Lung (tissue), 11 donors: ENCODE measurements at regions not wholly inside any gene's neighbourhood (a gene's known extent, or its start where the extent isn't known, plus 50 kb on each side); places are given as distances from the start of the nearest gene placed in this dataset.

Experiments
- ATAC-seq: fragments of 200-7000 bp; cut with Tn5 transposase; one replicate; pipeline ENCODE4 v1.9.1; 2020; ENCODE audit warnings: moderate number of reproducible peaks; ENCODE audit not compliant: insufficient read depth, low FRiP score
- DNase-seq, 3 donors: peaks; one replicate each; pipeline ENCODE4 v3.0.0-alpha.2; 2013 to 2017
- H3K27ac ChIP-seq, 2 donors: one replicate each; pipeline ENCODE4 v1.5.1; 2013; ENCODE audit warnings: mild to moderate bottlenecking in 2 of 2, moderate library complexity in 2 of 2, control low read depth in 1 of 2, inconsistent platforms in 1 of 2, low read depth in 1 of 2, low read length in 1 of 2
- H3K27me3 ChIP-seq, 3 donors: one replicate each; pipeline ENCODE4 v1.5.1; 2013; ENCODE audit warnings: low read length in 2 of 3; ENCODE audit not compliant: control insufficient read depth in 3 of 3, insufficient read depth in 3 of 3
- H3K36me3 ChIP-seq, 4 donors: one replicate each; pipeline ENCODE4 v1.5.1; 2013; ENCODE audit warnings: low read length in 4 of 4, mild to moderate bottlenecking in 1 of 4, moderate library complexity in 1 of 4; ENCODE audit not compliant: control insufficient read depth in 4 of 4, insufficient read depth in 4 of 4
- H3K4me1 ChIP-seq, 5 donors: one replicate each; pipeline ENCODE4 v1.5.1; 2013; ENCODE audit warnings: low read length in 5 of 5, mild to moderate bottlenecking in 2 of 5, moderate library complexity in 1 of 5; ENCODE audit not compliant: control insufficient read depth in 5 of 5, insufficient read depth in 5 of 5
- H3K4me3 ChIP-seq: one replicate; pipeline ENCODE4 v1.5.1; 2013; ENCODE audit warnings: mild to moderate bottlenecking, control low read depth, moderate library complexity
- H3K9ac ChIP-seq, 2 donors: one replicate each; pipeline ENCODE4 v1.5.1; 2013; ENCODE audit warnings: low read length in 2 of 2, control low read depth in 1 of 2; ENCODE audit not compliant: insufficient read depth in 1 of 2
- H3K9me3 ChIP-seq, 4 donors: one replicate each; pipeline ENCODE4 v1.5.1; 2013; ENCODE audit warnings: low read length in 3 of 4, mild to moderate bottlenecking in 1 of 4, moderate library complexity in 1 of 4; ENCODE audit not compliant: control insufficient read depth in 4 of 4, insufficient read depth in 3 of 4
- WGBS, 2 donors: extraction: QIAGEN DNeasy Blood & Tissue Kit; methylation state at CpG; one replicate each; pipeline ENCODE4 v1.1.7; 2013; 5-methylcytosine and 5-hydroxymethylcytosine counted together
- TF ChIP-seq, protein P1 (sequence below): IDR thresholded peaks from 2 replicates; pipeline ENCODE4 v1.5.1; 2012; ENCODE audit warnings: mild to moderate bottlenecking; ENCODE audit errors: control extremely low read depth, extremely low read depth
- donor health status: control.
- donor health status: control.
- donor health status: Bipolar disorder and iron deficiency.
- donor health status: healthy.
- donor health status: DM: yes; HTN: yes; CAD: no.

DNA sequence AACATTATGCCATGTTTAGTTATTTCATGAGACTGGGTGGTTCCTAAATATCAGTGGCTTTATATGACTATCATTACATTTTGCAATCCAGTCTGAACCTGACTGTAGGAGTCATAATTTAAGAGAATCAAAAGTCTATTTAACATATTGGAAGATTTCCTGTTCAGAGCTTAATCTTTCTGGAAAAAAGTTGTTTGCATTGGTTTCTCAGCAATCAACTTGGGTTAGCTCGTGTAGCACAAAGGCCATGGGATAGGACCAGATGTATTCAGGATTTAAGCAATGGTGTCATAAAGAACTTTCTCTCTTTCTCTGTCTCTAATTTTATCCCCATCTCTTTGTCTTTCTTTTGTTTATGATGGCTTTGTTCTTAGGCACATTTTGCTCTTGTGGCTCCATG is 296.0 kb upstream of the KCNN2 start:
- H3K27ac ChIP-seq: no peak overlapping the region
- H3K36me3 ChIP-seq: no peaks in the 10 kb centered on the region
- TF ChIP-seq, protein P1, sequence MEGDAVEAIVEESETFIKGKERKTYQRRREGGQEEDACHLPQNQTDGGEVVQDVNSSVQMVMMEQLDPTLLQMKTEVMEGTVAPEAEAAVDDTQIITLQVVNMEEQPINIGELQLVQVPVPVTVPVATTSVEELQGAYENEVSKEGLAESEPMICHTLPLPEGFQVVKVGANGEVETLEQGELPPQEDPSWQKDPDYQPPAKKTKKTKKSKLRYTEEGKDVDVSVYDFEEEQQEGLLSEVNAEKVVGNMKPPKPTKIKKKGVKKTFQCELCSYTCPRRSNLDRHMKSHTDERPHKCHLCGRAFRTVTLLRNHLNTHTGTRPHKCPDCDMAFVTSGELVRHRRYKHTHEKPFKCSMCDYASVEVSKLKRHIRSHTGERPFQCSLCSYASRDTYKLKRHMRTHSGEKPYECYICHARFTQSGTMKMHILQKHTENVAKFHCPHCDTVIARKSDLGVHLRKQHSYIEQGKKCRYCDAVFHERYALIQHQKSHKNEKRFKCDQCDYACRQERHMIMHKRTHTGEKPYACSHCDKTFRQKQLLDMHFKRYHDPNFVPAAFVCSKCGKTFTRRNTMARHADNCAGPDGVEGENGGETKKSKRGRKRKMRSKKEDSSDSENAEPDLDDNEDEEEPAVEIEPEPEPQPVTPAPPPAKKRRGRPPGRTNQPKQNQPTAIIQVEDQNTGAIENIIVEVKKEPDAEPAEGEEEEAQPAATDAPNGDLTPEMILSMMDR: no peak
- WGBS, 2 donors: 71 to 90% methylated on average over 1 of the region's 1 CpG
- H3K4me1 ChIP-seq: no peaks in the 10 kb centered on the region
- no peaks in the 10 kb centered on the region for H3K27me3 ChIP-seq
- H3K4me3 ChIP-seq: no peak overlapping the region
- H3K9me3 ChIP-seq: no peaks in the 10 kb centered on the region
- no peak for ATAC-seq
- no peak overlapping the region for H3K9ac ChIP-seq
- no peak for DNase-seq

DNA sequence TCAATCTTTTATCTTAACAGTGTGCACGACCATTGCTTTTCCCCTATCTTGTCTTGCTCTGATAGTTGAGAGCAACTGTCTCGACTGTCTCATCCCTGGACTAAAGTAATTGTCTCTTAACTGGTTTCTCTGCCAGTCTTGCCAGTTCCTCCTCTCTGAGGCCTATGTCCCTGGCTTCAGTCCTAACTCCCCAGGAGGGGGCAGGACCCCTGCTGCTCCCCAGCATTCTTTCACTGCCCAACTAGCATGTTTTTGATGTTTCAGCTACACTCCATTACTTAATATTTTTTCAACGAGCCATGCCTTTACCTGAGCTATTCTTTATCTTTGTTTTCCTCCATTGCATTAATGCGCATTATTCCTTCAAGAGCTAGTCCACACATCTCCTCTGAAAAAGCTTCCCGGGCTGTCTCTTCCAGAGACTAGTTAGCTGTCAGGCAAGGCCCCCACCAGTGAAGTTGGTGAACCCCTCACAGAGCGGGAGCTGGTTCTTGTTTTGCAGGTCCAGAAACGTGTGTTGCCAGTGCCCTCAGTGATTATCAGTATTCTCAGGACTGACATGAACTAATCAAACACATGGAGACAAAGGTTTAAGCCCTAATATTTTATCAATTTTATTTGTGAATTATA is 291.7 kb upstream of the KCNN2 start:
- no peaks in the 10 kb centered on the region for H3K9me3 ChIP-seq
- H3K9ac ChIP-seq: no peak overlapping the region
- no peak overlapping the region for H3K4me3 ChIP-seq
- ATAC-seq: no peak
- no peak overlapping the region for H3K27ac ChIP-seq
- H3K4me1 ChIP-seq: no peaks in the 10 kb centered on the region
- WGBS, 2 donors: 79 to 82% methylated on average over 7 of the region's 7 CpGs
- no peaks in the 10 kb centered on the region for H3K27me3 ChIP-seq
- TF ChIP-seq, protein P1: no peak
- no peak for DNase-seq
- no peaks in the 10 kb centered on the region for H3K36me3 ChIP-seq

DNA sequence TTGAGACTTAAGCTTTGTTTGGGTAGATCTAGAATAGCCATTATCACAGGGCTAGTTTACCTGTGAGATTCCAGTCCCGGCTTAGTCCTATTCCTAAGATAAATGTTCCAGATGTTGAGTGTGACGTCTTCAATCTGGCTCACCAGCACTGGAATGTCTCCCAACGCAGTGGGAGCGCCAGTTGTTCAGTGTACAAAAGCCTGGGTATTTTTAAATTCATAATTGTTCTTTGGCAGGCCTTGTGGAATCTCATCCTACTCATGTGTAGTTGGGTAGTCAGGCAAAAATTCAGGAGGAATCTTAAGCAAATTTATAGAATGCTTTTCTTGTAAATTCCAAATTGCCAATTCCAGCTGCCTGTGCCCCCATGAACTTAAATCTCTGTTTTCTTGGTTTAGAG is 272.6 kb upstream of the KCNN2 start:
- ATAC-seq: no peak
- TF ChIP-seq, protein P1: no peak
- Histone ChIP-seq H3K9ac (no peak overlapping the region), H3K36me3 (no peaks in the 10 kb centered on the region), H3K9me3 (peaks cover 0 to 7% (median 2%) of the 10 kb centered on the region in 4 donors), H3K4me3 (no peak overlapping the region), H3K27me3 (no peaks in the 10 kb centered on the region), H3K4me1 (no peaks in the 10 kb centered on the region), H3K27ac (no peak overlapping the region)
- 61 to 68% methylated on average over 4 of the region's 4 CpGs for WGBS, 2 donors
- no peak for DNase-seq

DNA sequence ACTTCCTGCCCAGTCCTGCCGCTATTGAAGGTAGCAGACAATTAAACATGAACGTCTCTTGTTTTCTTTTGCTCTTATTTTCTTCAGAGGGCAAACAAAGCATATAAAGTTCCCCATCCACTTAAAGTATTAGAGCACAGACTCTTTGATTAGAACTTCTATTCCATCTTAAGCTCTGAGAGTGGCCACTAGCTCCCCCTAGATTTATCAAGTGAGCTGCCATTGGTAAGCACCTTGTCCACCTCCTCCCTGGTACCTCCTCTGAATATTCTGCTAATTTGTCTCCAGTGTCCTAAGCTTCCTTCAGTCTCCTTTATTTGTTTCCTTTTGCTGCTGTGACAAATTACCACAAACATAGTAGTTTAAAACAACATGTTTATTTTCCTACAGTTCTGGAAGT is 264.3 kb upstream of the KCNN2 start:
- TF ChIP-seq, protein P1: no peak
- Histone ChIP-seq H3K27me3 (no peaks in the 10 kb centered on the region), H3K9me3 (peaks cover 0 to 2% (median under 1%) of the 10 kb centered on the region in 4 donors), H3K27ac (no peak overlapping the region), H3K4me3 (no peak overlapping the region), H3K4me1 (no peaks in the 10 kb centered on the region), H3K36me3 (no peaks in the 10 kb centered on the region), H3K9ac (no peak overlapping the region)
- ATAC-seq: no peak
- no peak for DNase-seq
- 31 to 45% methylated on average over 2 of the region's 2 CpGs for WGBS, 2 donors
